Putamen (tissue), 1 donor: ENCODE measurements at regions not wholly inside any gene's neighbourhood (a gene's known extent, or its start where the extent isn't known, plus 50 kb on each side); places are given as distances from the start of the nearest gene placed in this dataset.
"Not testable (repeated sequence)": the region's sequence is repeated elsewhere in the genome, so short reads cannot be mapped to it uniquely, and the experiment has no call there.

Experiments
- DNase-seq: peaks from one replicate; pipeline ENCODE4 v3.0.0-alpha.2; 2016; ENCODE audit warnings: low spot score

- DNase-seq: no peak
Measured at GRCh38 chr2:104976603-104977120, 61.2 kb upstream of the MRPS9 start.

- DNase-seq: no peak
Measured at GRCh38 chr2:104977958-104978357, 59.9 kb upstream of the MRPS9 start.

GRCh38 chr2:104979786-104980185, 58.1 kb upstream of the MRPS9 start:
- DNase-seq: not testable (repeated sequence)

- DNase-seq: peak; percentile 52
Measured at GRCh38 chr2:104982111-104982510, 55.8 kb upstream of the MRPS9 start.
